ENCODE measurements at regions not wholly inside any gene's neighbourhood (a gene's known extent, or its start where the extent isn't known, plus 50 kb on each side); places are given as distances from the start of the nearest gene placed in this dataset.

GRCh38 chr10:90420637-90421318, 437.1 kb downstream of the HTR7 start:
- DNase-seq = no peak

- no peak for DNase-seq
Measured at GRCh38 chr10:90421874-90422273, 436.0 kb downstream of the HTR7 start.

GRCh38 chr10:90424730-90425129, 433.1 kb downstream of the HTR7 start:
- DNase-seq = no peak

GRCh38 chr10:90430186-90430585, 427.7 kb downstream of the HTR7 start:
- DNase-seq = no peak

- DNase-seq = no peak
Measured at GRCh38 chr10:90432866-90433265, 425.0 kb downstream of the HTR7 start.

- DNase-seq = no peak
Measured at GRCh38 chr10:90435296-90435695, 422.5 kb downstream of the HTR7 start.

- DNase-seq = no peak
Measured at GRCh38 chr10:90437452-90437851, 420.4 kb downstream of the HTR7 start.

GRCh38 chr10:90440870-90441269, 417.0 kb downstream of the HTR7 start:
- no peak for DNase-seq

- no peak for DNase-seq
Measured at GRCh38 chr10:90443342-90443741, 414.5 kb downstream of the HTR7 start.

GRCh38 chr10:90447831-90448230, 410.0 kb downstream of the HTR7 start:
- DNase-seq = peak; percentile 43

- no peak for DNase-seq
Measured at GRCh38 chr10:90450797-90451196, 407.0 kb downstream of the HTR7 start.

- DNase-seq = no peak
Measured at GRCh38 chr10:90451283-90451682, 406.6 kb downstream of the HTR7 start.

- DNase-seq = no peak
Measured at GRCh38 chr10:90458054-90458453, 399.8 kb downstream of the HTR7 start.

- no peak for DNase-seq
Measured at GRCh38 chr10:90458571-90458970, 399.3 kb downstream of the HTR7 start.

GRCh38 chr10:90461437-90462155, 396.2 kb downstream of the HTR7 start:
- no peak for DNase-seq

- DNase-seq = no peak
Measured at GRCh38 chr10:90462749-90463470, 394.9 kb downstream of the HTR7 start.

- no peak for DNase-seq
Measured at GRCh38 chr10:90464329-90464728, 393.5 kb downstream of the HTR7 start.

GRCh38 chr10:90470966-90471365, 386.9 kb downstream of the HTR7 start:
- DNase-seq = no peak

- DNase-seq = no peak
Measured at GRCh38 chr10:90480466-90480865, 377.4 kb downstream of the HTR7 start.

GRCh38 chr10:90481326-90481923, 376.4 kb downstream of the HTR7 start:
- DNase-seq = no peak

- no peak for DNase-seq
Measured at GRCh38 chr10:90484518-90484917, 373.3 kb downstream of the HTR7 start.

- no peak for DNase-seq
Measured at GRCh38 chr10:90494183-90494582, 363.7 kb downstream of the HTR7 start.

GRCh38 chr10:90504172-90504571, 353.7 kb downstream of the HTR7 start:
- no peak for DNase-seq

- DNase-seq = no peak
Measured at GRCh38 chr10:90526721-90527120, 331.1 kb downstream of the HTR7 start.
